NCI-H146 treated with DMSO at 0.1 percent for 48 hours (cell line): ENCODE measurements at regions not wholly inside any gene's neighbourhood (a gene's known extent, or its start where the extent isn't known, plus 50 kb on each side); places are given as distances from the start of the nearest gene placed in this dataset.

Source experiments
- DNase-seq: peaks from one replicate; lab custom pipeline; 2025; ENCODE audit not compliant: unreplicated experiment; lab: John Stamatoyannopoulos, UW

GRCh38 chr1:214823311-214824117 is 220.5 kb downstream of the CENPF start:
- no peak for DNase-seq

- DNase-seq = no peak
These were observed 221.8 kb downstream of the CENPF start for GRCh38 chr1:214824763-214825162.

GRCh38 chr1:214826619-214827018 is 223.6 kb downstream of the CENPF start:
- no peak for DNase-seq

- no peak for DNase-seq
These were observed 224.9 kb downstream of the CENPF start for GRCh38 chr1:214827883-214828282.

- DNase-seq = no peak
These were observed 227.9 kb downstream of the CENPF start for GRCh38 chr1:214830941-214831340.

DNA sequence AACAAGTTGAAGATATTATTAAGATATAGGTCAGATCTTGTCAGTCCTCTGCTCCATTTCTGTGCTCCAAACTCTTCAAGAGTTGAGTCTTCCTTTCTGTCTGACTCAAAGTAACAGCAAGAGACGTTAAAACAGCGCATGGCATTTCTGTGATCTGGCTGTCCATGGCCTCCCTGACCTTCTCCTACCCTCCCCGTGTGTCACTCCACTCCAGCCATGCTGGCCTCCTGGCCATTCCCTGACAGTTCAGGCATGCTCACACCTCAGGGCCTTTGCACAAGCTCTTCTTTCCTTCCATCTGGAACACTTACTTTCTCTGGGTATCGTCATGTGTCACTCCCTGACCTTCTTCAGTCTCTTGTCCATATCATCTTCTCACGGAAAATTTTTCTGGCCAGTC is 229.0 kb downstream of the CENPF start:
- no peak for DNase-seq

DNA sequence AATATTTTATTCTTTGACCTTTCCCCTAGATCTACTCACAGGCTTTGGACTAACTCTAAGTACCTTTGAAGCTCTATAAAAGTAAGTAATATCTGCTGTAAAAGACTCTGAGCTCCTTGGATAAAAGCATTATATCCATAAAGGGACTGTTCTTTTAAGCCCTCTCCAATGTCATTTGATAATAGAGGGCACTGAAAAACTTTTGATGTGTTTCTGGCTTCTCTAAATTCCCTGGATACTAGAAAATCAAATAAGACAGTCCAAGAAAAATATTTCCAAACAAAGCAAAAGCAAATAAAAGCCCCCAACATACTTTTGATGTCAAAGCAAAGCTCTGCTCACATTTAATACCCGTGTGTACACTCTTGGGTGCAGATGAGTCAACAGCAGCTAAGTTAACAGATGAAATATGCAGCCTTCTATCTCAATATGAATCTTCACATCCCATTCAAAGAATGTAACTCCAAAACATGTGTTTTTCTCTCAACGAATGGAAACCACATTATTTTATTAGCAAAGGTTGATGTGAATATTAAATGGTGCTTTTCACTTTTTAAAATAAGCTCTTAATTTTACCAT is 230.3 kb downstream of the CENPF start:
- DNase-seq = no peak

DNA sequence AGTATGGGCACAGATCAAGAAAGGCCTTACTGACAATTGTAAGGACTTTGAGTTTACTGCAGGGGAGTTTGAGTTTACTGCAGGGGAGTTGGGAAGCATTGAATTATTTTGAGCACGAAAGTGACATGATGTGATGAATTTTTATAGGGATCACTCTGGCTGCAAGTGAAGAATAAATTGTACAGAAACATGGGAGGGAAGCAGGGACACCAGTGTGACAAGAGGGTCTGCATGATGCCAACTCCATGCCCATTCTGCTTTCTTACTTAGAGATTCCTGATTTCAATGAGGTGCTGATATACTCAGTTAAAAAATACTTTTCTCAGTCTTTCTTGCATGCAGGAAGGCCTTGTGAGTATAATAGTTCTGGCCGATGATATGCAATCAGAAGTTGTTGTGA is 234.4 kb downstream of the CENPF start:
- DNase-seq = no peak

DNA sequence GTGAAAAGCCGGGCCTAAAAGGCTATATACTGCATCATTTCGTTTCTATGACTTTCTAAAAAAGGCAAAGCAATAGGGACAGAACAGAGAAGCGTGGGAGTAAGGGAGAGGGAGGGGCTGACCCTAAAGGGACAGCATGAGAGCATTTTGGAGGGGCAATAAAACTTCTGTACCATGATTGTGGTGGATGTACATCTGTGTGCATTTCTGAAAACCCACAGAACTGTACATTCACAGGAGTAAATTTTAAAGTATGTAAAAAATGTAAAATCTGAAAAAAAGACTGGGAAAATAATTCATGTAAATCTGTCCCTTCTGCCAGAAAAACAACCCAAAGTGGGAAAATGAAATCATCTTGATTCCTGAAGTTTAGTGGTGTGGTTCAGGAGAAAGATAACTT is 235.4 kb downstream of the CENPF start:
- no peak for DNase-seq

GRCh38 chr1:214840356-214840755 is 237.4 kb downstream of the CENPF start:
- no peak for DNase-seq

DNA sequence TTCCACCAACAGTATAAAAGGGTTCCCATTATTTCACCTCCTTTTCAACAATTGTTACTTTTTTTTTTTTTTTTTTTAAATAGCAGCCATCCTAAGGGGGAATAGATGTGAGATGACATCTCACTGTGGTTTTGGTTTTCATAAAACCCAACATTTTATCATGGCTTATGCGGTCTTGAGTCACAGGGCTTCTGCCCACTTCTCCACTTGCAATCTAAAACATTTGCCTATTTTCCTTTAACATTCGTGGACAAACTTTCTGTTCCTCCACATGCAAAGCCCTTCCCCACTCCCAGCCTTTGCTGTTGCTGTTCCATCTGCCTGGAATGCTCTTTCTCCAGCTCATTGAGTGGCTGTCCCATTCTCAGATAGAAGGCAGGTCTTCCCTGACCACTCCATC is 239.7 kb upstream of the KCNK2 start:
- no peak for DNase-seq

DNA sequence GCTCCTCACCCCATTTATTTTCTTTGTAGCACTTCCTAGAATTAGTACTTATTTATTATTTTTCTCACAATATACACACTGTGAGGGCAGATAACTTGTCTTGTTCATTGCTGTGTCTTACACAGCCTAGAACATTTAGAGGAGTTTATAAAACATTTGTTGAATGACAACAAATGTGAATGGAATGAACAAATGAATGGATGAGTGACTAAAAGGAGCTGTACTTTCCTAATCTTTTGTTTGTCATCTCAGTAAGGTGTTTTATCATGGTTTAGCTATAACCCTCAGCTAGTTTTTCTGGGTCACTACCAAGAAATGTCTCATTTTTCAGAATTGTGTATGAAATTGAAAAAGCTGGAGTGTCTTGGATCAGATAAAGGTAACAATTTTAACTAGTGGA is 239.3 kb upstream of the KCNK2 start:
- no peak for DNase-seq

GRCh38 chr1:214844319-214844718 is 238.2 kb upstream of the KCNK2 start:
- no peak for DNase-seq

DNA sequence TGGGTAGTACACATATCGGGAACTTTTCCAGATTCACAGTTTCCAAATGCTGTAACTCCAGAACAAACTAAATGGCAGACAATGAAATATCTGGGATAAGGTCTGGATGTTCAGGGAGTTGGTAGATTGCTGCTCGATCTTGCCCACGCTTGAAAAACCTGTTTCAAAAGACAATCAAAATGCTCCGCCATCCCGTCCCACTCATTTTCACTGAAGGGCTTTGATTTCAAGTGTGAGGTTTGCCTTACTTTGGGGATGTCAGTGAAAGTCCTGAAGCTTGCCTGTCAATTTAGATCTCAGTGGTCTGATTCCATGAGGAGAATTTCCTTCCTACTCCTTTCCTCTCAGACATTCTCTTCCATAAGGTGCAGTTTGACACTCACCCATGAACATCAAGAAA is 236.3 kb upstream of the KCNK2 start:
- no peak for DNase-seq

DNA sequence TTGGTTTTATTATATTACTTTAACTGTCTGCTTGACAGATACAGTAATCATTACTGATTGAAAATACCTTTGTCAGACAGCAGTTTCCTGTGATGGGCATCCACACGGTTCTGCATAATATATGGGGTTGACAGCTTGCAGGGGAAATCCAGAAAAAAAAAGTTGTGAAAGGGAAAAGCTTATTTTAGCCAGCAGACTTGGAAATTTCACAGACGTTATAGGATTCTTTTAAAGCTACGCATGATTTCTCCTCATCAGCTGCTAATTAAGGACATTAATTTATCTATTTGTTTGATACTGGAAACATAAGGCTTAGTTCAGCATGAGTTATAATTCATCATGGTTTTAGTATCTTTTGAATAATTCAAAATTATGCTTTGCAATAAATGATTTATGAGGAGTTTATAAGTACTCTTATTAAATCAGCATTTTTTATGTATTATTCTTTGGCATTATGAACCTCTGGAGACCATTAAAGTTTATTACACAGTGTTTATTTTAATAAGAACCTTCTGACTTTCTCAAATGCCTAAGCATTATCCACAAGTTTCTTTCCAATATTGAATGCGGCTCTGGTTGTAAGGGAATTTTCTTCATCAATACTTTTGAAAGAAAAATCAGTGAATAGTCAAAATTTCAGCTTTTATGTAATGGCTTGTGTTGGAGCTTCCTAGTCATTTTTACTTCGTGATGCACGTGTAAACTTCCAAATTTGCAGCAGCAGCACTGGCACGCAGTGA is 235.3 kb upstream of the KCNK2 start:
- no peak for DNase-seq

DNA sequence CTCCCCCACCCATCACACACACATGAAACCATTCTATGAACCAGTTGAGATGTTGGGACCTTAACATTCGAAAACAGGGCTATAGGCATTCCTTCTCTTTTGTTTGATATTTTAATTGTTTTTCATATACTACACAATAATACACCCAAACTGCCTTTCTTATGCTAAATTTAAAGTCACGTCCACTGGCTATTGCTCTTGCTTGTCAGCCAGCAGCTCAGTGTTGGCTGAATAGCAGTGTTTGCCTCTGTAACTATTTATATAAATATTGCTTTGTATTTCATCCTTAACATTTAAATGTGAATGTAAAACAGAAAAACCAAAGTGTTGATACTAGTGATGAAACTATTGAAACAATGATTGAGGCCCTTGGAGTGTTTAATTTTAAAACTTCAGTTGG is 234.4 kb upstream of the KCNK2 start:
- DNase-seq = no peak

DNA sequence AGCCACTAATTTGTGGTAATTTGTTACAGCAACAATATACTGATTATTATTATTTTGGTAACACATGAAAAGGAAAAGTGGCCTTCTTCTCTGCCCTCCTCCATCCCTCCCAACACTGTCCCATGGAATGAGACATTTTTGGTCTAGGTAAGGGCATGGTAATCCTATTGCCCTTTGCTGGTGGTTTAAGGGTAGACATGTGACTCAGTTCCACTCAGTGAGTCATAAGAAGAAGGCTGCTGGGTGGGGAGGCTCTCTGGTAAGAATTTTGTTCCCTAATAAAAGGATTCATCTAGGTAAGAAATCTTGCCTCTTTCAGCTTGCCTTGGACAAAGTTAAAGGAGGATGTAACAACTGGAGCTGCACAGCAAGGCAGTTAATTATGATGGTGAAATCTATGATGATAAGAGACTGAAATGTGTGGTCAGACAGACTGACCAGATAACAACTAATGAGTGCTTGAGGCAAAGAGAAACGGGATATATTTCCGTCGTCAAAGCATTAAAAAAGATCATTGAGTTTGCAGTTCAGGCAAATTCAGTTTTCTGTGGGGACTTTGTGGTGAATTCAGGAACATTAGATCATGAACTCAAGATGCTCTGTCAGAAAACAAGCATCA is 232.0 kb upstream of the KCNK2 start:
- no peak for DNase-seq

DNA sequence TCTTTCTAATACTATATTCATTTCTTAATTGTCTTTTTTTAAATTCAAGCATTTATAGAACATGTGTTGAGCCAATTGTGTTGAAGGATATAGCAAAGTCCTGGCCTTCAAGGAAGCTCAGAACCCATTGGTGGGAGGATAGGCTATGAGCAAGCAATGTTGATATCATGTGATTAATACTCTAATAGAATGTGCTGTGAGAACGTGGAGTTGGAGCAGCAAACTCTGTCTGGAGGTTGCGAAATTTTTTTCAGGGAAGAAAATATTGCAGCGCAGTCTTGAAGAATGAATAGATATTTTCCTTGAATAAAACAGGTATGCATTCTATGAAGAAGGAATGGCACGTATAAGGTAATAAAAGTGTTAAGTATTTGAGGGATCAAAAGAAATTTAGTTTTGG is 229.2 kb upstream of the KCNK2 start:
- DNase-seq = no peak

DNA sequence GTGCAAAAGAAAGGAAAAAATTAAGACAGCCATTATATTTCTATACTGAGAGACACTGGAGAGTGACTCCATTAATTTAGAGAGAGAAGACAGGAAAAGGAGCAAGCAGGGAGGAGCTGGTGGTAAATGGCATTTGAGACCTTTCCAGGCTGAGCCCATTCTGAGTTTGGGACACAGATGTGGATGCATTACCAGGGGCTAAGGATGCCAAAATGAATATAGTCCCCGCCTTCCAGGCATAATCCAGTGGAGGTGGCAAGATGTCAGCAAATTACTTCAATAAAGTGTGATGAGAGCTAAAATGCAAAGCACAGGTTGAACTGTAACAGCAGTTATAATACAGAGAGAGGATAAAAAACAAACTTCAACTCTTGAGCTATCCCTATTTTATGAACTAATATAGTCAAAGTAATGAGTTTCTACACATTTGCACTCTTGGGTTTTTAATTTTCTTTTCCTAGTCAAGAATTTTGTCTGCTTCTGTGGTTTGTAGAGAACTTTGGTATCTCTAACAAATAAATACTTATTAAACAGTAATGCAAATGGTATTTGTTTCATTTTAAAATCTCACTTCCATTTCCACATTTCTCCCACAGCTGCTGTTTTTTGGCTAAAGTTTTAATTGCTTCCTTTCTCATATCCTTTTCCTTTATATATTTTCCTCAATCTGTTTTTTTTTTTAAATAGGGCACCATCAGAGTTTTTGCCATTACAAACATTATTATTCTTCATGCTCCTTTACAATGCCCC is 228.2 kb upstream of the KCNK2 start:
- no peak for DNase-seq

DNA sequence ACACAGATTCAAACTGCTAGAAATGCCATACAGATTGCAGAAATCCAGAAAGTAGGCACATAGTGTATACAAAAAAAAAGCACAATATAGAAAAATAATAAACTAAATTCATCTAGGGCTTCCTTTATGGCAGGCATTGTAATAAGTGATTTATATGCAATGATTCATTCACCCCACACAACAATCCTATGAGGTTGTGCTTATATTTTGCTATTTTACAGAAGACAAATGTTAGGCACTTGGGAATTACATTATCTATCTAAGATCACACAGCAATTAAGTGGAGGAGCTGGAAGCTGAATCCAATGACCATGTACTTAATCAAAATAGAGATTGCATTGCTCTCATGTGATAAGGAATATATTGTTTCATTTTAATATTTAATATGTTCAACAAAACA is 225.7 kb upstream of the KCNK2 start:
- no peak for DNase-seq

DNA sequence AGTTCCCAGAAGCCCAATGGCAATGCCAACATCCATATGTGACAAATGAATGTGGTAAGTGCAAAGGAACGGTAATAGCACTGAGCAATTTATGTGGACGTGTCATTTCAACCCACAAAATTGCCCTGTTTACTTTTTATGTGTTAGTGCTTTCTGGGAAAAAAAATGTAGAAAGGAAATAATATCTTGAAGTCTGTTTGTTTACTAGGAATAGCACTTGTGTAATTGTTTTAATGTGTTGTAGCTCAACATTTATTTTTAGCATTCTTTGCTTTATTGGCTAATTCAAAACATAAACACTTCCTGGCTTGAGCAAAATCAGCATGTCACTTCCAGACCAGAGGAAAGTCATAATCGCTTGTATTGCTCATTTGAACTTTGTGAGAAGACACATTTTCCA is 224.8 kb upstream of the KCNK2 start:
- DNase-seq = no peak
